PC-9 (cell line): ENCODE measurements at regions not wholly inside any gene's neighbourhood (a gene's known extent, or its start where the extent isn't known, plus 50 kb on each side); places are given as distances from the start of the nearest gene placed in this dataset.

ENCODE experiments used
- EZH2 ChIP-seq: fragments of 200-600 bp; sonication (generic); IDR thresholded peaks from 2 replicates; pipeline ENCODE4 v1.8.0; 2017; ENCODE audit warnings: antibody characterized with exemption, low read depth
- TF ChIP-seq, protein P1 (sequence below): fragments of 200-600 bp; sonication (generic); conservative IDR thresholded peaks from 2 replicates; pipeline ENCODE4 v1.6.1; 2017; ENCODE audit warnings: mixed run types, antibody characterized with exemption, mild to moderate bottlenecking, moderate library complexity

- TF ChIP-seq, protein P1, sequence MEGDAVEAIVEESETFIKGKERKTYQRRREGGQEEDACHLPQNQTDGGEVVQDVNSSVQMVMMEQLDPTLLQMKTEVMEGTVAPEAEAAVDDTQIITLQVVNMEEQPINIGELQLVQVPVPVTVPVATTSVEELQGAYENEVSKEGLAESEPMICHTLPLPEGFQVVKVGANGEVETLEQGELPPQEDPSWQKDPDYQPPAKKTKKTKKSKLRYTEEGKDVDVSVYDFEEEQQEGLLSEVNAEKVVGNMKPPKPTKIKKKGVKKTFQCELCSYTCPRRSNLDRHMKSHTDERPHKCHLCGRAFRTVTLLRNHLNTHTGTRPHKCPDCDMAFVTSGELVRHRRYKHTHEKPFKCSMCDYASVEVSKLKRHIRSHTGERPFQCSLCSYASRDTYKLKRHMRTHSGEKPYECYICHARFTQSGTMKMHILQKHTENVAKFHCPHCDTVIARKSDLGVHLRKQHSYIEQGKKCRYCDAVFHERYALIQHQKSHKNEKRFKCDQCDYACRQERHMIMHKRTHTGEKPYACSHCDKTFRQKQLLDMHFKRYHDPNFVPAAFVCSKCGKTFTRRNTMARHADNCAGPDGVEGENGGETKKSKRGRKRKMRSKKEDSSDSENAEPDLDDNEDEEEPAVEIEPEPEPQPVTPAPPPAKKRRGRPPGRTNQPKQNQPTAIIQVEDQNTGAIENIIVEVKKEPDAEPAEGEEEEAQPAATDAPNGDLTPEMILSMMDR, result no peak
- no peak for TF ChIP-seq EZH2
Measured at GRCh38 chr9:107946364-107947141, 457.0 kb upstream of the KLF4 start.
